ENCODE measurements at regions not wholly inside any gene's neighbourhood (a gene's known extent, or its start where the extent isn't known, plus 50 kb on each side); places are given as distances from the start of the nearest gene placed in this dataset.

DNA sequence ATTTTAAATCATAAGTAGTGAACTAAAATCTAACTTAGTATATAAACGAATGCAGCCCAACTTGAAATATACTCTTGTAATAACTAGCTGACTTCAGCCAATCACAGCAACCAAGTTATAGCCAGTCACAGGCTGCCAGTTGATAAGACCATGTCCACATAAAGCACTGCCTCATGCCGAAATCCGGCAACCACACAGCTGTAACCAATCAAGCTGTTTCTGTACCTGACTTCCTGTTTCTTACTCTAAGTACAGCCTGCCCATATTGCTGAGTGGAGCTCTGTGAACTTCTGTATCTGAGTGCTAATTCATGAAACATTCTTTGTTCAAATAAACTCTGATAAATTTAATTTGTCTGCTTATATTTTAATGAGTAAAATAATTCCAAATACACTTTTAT lies 805.3 kb upstream of the EPHA5 start:
- TF ChIP-seq, protein P1, sequence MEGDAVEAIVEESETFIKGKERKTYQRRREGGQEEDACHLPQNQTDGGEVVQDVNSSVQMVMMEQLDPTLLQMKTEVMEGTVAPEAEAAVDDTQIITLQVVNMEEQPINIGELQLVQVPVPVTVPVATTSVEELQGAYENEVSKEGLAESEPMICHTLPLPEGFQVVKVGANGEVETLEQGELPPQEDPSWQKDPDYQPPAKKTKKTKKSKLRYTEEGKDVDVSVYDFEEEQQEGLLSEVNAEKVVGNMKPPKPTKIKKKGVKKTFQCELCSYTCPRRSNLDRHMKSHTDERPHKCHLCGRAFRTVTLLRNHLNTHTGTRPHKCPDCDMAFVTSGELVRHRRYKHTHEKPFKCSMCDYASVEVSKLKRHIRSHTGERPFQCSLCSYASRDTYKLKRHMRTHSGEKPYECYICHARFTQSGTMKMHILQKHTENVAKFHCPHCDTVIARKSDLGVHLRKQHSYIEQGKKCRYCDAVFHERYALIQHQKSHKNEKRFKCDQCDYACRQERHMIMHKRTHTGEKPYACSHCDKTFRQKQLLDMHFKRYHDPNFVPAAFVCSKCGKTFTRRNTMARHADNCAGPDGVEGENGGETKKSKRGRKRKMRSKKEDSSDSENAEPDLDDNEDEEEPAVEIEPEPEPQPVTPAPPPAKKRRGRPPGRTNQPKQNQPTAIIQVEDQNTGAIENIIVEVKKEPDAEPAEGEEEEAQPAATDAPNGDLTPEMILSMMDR (IDR thresholded peaks at IDR 0.05; ENCODE audit: insufficient read depth, low read length, poor library complexity, severe bottlenecking) = no peak
- no peak for TF ChIP-seq EZH2phosphoT487 (conservative IDR thresholded peaks at IDR 0.05; ENCODE audit: low read length)

Measured in SU-DHL-6 (cell line).